HG03159 (cell line): ENCODE measurements at regions not wholly inside any gene's neighbourhood (a gene's known extent, or its start where the extent isn't known, plus 50 kb on each side); places are given as distances from the start of the nearest gene placed in this dataset.
"Not testable (repeated sequence)": the region's sequence is repeated elsewhere in the genome, so short reads cannot be mapped to it uniquely, and the experiment has no call there.

Source experiments
- ATAC-seq: cut with Tn5 transposase; IDR thresholded peaks from one replicate; pipeline ENCODE4 v1.9.1; 2021; ENCODE audit warnings: mild to moderate bottlenecking, moderate library complexity; ENCODE audit not compliant: unreplicated experiment

- ATAC-seq: not testable (repeated sequence)
Observed at GRCh38 chr2:242089213-242089549, 219.7 kb downstream of the RTP5 start.

GRCh38 chr2:242097278-242097677, 227.7 kb downstream of the RTP5 start:
- ATAC-seq: not testable (repeated sequence)

- no peak for ATAC-seq
Observed at GRCh38 chr2:242098034-242098433, 228.5 kb downstream of the RTP5 start.

- no peak for ATAC-seq
Observed at GRCh38 chr2:242098445-242099128, 229.1 kb downstream of the RTP5 start.

- not testable (repeated sequence) for ATAC-seq
Observed at GRCh38 chr2:242103093-242103492, 233.6 kb downstream of the RTP5 start.

- ATAC-seq: not testable (repeated sequence)
Observed at GRCh38 chr2:242104202-242104956, 234.8 kb downstream of the RTP5 start.

GRCh38 chr2:242107065-242107464, 237.5 kb downstream of the RTP5 start:
- ATAC-seq: not testable (repeated sequence)

- not testable (repeated sequence) for ATAC-seq
Observed at GRCh38 chr2:242108797-242109500, 239.4 kb downstream of the RTP5 start.

- not testable (repeated sequence) for ATAC-seq
Observed at GRCh38 chr2:242109819-242110218, 240.3 kb downstream of the RTP5 start.

- ATAC-seq: not testable (repeated sequence)
Observed at GRCh38 chr2:242111954-242112353, 242.4 kb downstream of the RTP5 start.

- not testable (repeated sequence) for ATAC-seq
Observed at GRCh38 chr2:242113492-242113891, 244.0 kb downstream of the RTP5 start.

- ATAC-seq: not testable (repeated sequence)
Observed at GRCh38 chr2:242116676-242117075, 247.1 kb downstream of the RTP5 start.

- ATAC-seq: not testable (repeated sequence)
Observed at GRCh38 chr2:242117305-242117704, 247.8 kb downstream of the RTP5 start.

- not testable (repeated sequence) for ATAC-seq
Observed at GRCh38 chr2:242119682-242120081, 250.2 kb downstream of the RTP5 start.

- not testable (repeated sequence) for ATAC-seq
Observed at GRCh38 chr2:242130682-242131081, 261.2 kb downstream of the RTP5 start.

- ATAC-seq: not testable (repeated sequence)
Observed at GRCh38 chr2:242159921-242160320, 290.4 kb downstream of the RTP5 start.

- not testable (repeated sequence) for ATAC-seq
Observed at GRCh38 chr2:242165115-242165514, 295.6 kb downstream of the RTP5 start.

GRCh38 chr2:242171290-242171689, 301.8 kb downstream of the RTP5 start:
- not testable (repeated sequence) for ATAC-seq
